CD14-positive monocyte (primary cell): ENCODE measurements at regions not wholly inside any gene's neighbourhood (a gene's known extent, or its start where the extent isn't known, plus 50 kb on each side); places are given as distances from the start of the nearest gene placed in this dataset.

Experiments used
- DNase-seq, 3 donors: peaks; one replicate each; pipeline ENCODE4 v3.0.0-alpha.2; 2011 to 2022
- H2AFZ ChIP-seq: 2 replicates; pipeline ENCODE4 v1.6.0; 2012; ENCODE audit warnings: mild to moderate bottlenecking, low read depth, low read length, inconsistent platforms; ENCODE audit not compliant: insufficient read depth, poor library complexity, severe bottlenecking
- H3K27ac ChIP-seq, 2 donors: 1 replicate in 1 of 2; 2 replicates in 1 of 2; pipeline ENCODE4 v1.5.1; 2012 to 2013; ENCODE audit warnings: low read length in 2 of 2, control low read depth in 1 of 2, inconsistent platforms in 1 of 2, low read depth in 1 of 2, mild to moderate bottlenecking in 1 of 2
- H3K27me3 ChIP-seq, 2 donors: one replicate each; pipeline versions ENCODE4 v1.6.0 to v1.6.1; 2011 to 2013; ENCODE audit warnings: low read length in 2 of 2; ENCODE audit not compliant: control insufficient read depth in 2 of 2, insufficient read depth in 2 of 2
- H3K36me3 ChIP-seq, 2 donors: replicated peaks in 1 of 2; 1 replicate in 1 of 2; 2 replicates in 1 of 2; pipeline versions ENCODE4 v1.5.1 to v1.6.1; 2012 to 2013; ENCODE audit warnings: low read length in 2 of 2, control low read depth in 1 of 2, inconsistent platforms in 1 of 2, mild to moderate bottlenecking in 1 of 2; ENCODE audit not compliant: insufficient read depth in 2 of 2, control insufficient read depth in 1 of 2
- H3K4me1 ChIP-seq, 2 donors: 1 replicate in 1 of 2; 2 replicates in 1 of 2; pipeline versions ENCODE4 v1.5.1 to v1.6.1; 2012 to 2013; ENCODE audit warnings: low read length in 2 of 2, control low read depth in 1 of 2, inconsistent platforms in 1 of 2, mild to moderate bottlenecking in 1 of 2, moderate library complexity in 1 of 2; ENCODE audit not compliant: insufficient read depth in 2 of 2, control insufficient read depth in 1 of 2
- H3K4me2 ChIP-seq: replicated peaks from 2 replicates; pipeline ENCODE3; 2012; ENCODE audit warnings: low read length, moderate library complexity, mild to moderate bottlenecking; ENCODE audit not compliant: poor library complexity, severe bottlenecking; ENCODE audit errors: extremely low read depth
- H3K4me3 ChIP-seq, 3 experiments: fragments of 200-600 bp in 1 of 3; sonication (generic) in 1 of 3; replicated peaks in 1 of 3; 1 replicate in 2 of 3; 2 replicates in 1 of 3; pipeline ENCODE4 v1.5.1; 2011 to 2013; ENCODE audit warnings: low read length in 3 of 3, mild to moderate bottlenecking in 3 of 3, control low read depth in 2 of 3, low read depth in 2 of 3, inconsistent platforms in 1 of 3, moderate library complexity in 1 of 3
- H3K79me2 ChIP-seq: 2 replicates; pipeline ENCODE4 v1.6.0; 2012; ENCODE audit warnings: mild to moderate bottlenecking, control low read depth, inconsistent platforms, low read length, moderate library complexity; ENCODE audit not compliant: insufficient read depth
- H3K9ac ChIP-seq: 2 replicates; pipeline ENCODE4 v1.6.0; 2017; ENCODE audit warnings: low read length, mild to moderate bottlenecking; ENCODE audit not compliant: insufficient read depth, poor library complexity, severe bottlenecking
- H3K9me3 ChIP-seq, 2 donors: replicated peaks in 1 of 2; 1 replicate in 1 of 2; 2 replicates in 1 of 2; pipeline versions ENCODE4 v1.5.1 to v1.6.1; 2012 to 2013; ENCODE audit warnings: low read length in 2 of 2, control low read depth in 1 of 2; ENCODE audit not compliant: control insufficient read depth in 1 of 2, insufficient read depth in 1 of 2
- H4K20me1 ChIP-seq: 2 replicates; pipeline ENCODE4 v1.6.0; 2012; ENCODE audit warnings: mild to moderate bottlenecking, low read length, control low read depth, moderate library complexity; ENCODE audit not compliant: insufficient read depth
- H3K27ac Mint-ChIP-seq, 7 donors: one replicate each; pipeline ENCODE4 v1.8.0; 2020; ENCODE audit warnings: mild to moderate bottlenecking in 7 of 7, mixed read lengths in 7 of 7, moderate library complexity in 6 of 7, inconsistent platforms in 2 of 7
- H3K27me3 Mint-ChIP-seq, 3 donors: one replicate each; pipeline ENCODE4 v1.8.0; 2021 to 2022; ENCODE audit warnings: low read depth in 3 of 3, mild to moderate bottlenecking in 3 of 3, mixed read lengths in 3 of 3, moderate library complexity in 3 of 3, inconsistent platforms in 1 of 3
- H3K36me3 Mint-ChIP-seq, 2 donors: one replicate each; pipeline ENCODE4 v1.8.0; 2020; ENCODE audit warnings: mixed read lengths in 2 of 2, inconsistent platforms in 1 of 2, mild to moderate bottlenecking in 1 of 2
- H3K4me1 Mint-ChIP-seq: one replicate; pipeline ENCODE4 v1.8.0; 2020; ENCODE audit warnings: mild to moderate bottlenecking, mixed read lengths
- H3K4me3 Mint-ChIP-seq, 2 donors: one replicate each; pipeline ENCODE4 v1.8.0; 2020; ENCODE audit warnings: mild to moderate bottlenecking in 2 of 2, mixed read lengths in 2 of 2, moderate library complexity in 1 of 2
- H3K9me3 Mint-ChIP-seq, 7 donors: one replicate each; pipeline ENCODE4 v1.8.0; 2020 to 2022; ENCODE audit warnings: mixed read lengths in 7 of 7, mild to moderate bottlenecking in 6 of 7, moderate library complexity in 6 of 7, inconsistent platforms in 2 of 7
- WGBS: methylation state at CpG from one replicate; pipeline ENCODE4 v1.1.5; 2013; ENCODE audit warnings: missing lambda C conversion rate; ENCODE audit not compliant: insufficient coverage; 5-methylcytosine and 5-hydroxymethylcytosine counted together
- intact Hi-C, 2 donors: fragments of 100-400 bp; cut with micrococcal nuclease; formaldehyde crosslinking; loops; one replicate each; pipeline versions ENCODE4 v1.15.0 to v1.15.1; 2023
- TF ChIP-seq, protein P1 (sequence below): fragments of 200-600 bp; IDR thresholded peaks from one replicate; pipeline ENCODE4 v1.8.0; 2022; ENCODE audit warnings: antibody characterized with exemption, mild to moderate bottlenecking

DNA sequence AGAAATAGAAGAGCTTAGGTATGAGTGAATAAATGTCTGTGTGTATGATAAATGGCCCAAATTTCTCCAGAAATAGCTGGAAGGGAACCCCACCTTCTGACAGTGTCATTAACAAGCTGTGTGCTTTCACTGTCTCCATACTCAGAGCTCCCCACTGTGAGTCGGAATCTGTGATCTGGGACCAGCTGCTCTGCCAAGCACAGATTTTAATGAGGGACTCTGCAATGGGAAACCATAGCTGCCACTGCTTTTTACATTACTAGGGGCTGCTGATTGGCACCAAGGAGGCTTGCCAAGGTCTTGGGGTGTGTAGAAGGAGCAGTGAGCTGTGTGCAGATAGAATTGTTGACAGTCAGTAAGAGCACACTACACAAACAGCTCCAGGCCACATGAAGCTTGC, 244.2 kb upstream of the CCDC196 start:
- peaks cover 0 to 2% (median 0%) of the 10 kb centered on the region in 3 donors for H3K27me3 Mint-ChIP-seq
- H3K4me3 Mint-ChIP-seq: no peak overlapping the region
- no peak overlapping the region for H3K4me3 ChIP-seq
- H3K27ac ChIP-seq: no peak overlapping the region
- H3K9me3 ChIP-seq: no peaks in the 10 kb centered on the region
- no peak overlapping the region for H2AFZ ChIP-seq
- H4K20me1 ChIP-seq: no peaks in the 10 kb centered on the region
- TF ChIP-seq, protein P1, sequence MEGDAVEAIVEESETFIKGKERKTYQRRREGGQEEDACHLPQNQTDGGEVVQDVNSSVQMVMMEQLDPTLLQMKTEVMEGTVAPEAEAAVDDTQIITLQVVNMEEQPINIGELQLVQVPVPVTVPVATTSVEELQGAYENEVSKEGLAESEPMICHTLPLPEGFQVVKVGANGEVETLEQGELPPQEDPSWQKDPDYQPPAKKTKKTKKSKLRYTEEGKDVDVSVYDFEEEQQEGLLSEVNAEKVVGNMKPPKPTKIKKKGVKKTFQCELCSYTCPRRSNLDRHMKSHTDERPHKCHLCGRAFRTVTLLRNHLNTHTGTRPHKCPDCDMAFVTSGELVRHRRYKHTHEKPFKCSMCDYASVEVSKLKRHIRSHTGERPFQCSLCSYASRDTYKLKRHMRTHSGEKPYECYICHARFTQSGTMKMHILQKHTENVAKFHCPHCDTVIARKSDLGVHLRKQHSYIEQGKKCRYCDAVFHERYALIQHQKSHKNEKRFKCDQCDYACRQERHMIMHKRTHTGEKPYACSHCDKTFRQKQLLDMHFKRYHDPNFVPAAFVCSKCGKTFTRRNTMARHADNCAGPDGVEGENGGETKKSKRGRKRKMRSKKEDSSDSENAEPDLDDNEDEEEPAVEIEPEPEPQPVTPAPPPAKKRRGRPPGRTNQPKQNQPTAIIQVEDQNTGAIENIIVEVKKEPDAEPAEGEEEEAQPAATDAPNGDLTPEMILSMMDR: no peak
- H3K27me3 ChIP-seq: no peaks in the 10 kb centered on the region
- no peaks in the 10 kb centered on the region for H3K4me1 Mint-ChIP-seq
- DNase-seq: no peak
- H3K79me2 ChIP-seq: no peaks in the 10 kb centered on the region
- no peaks in the 10 kb centered on the region for H3K36me3 Mint-ChIP-seq
- WGBS: 100% methylated on average over 1 of the region's 1 CpG
- no peak overlapping the region for H3K27ac Mint-ChIP-seq
- no peaks in the 10 kb centered on the region for H3K4me1 ChIP-seq
- H3K9ac ChIP-seq: no peak overlapping the region
- peaks cover 0 to 3% (median 2%) of the 10 kb centered on the region in 7 donors for H3K9me3 Mint-ChIP-seq
- intact Hi-C loops: no loop called here
- no peaks in the 10 kb centered on the region for H3K36me3 ChIP-seq
- H3K4me2 ChIP-seq: no peak overlapping the region

DNA sequence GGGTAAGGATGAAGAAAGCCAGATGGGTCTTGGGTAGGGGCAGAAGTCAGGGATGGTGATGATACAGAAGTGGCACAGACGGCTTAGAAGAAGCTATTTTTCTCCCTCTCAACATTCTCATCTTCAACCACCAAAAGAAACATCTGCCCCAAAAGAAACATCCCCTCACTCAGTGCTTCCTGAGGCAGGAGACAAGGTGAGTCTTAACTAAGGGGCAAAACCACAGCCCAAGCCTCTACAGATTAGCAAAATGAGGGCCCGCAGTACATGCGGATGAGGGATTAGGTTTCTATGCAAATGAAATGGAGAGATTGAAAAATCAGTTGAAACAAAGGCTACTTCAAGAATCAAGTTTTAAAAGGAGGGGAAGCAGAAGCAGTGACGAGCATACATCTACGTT, 241.3 kb upstream of the CCDC196 start:
- peak overlapping the region in 1 of 7 donors; percentile 77 for H3K27ac Mint-ChIP-seq
- peaks cover 0 to 3% (median 2%) of the 10 kb centered on the region in 7 donors for H3K9me3 Mint-ChIP-seq
- Histone ChIP-seq H2AFZ (no peak overlapping the region), H3K9ac (no peak overlapping the region), H4K20me1 (no peaks in the 10 kb centered on the region), H3K4me3 (no peak overlapping the region), H3K36me3 (no peaks in the 10 kb centered on the region), H3K4me1 (no peaks in the 10 kb centered on the region), H3K4me2 (no peak overlapping the region), H3K9me3 (no peaks in the 10 kb centered on the region), H3K27ac (no peak overlapping the region), H3K27me3 (no peaks in the 10 kb centered on the region), H3K79me2 (no peaks in the 10 kb centered on the region)
- H3K27me3 Mint-ChIP-seq: peaks cover 0 to 2% (median 0%) of the 10 kb centered on the region in 3 donors
- no peak overlapping the region for H3K4me3 Mint-ChIP-seq
- intact Hi-C loops: no loop called here
- DNase-seq: no peak
- TF ChIP-seq, protein P1: no peak
- H3K4me1 Mint-ChIP-seq: no peaks in the 10 kb centered on the region
- WGBS: 100% methylated on average over 1 of the region's 5 CpGs
- no peaks in the 10 kb centered on the region for H3K36me3 Mint-ChIP-seq
